T47D (cell line): ENCODE measurements at regions not wholly inside any gene's neighbourhood (a gene's known extent, or its start where the extent isn't known, plus 50 kb on each side); places are given as distances from the start of the nearest gene placed in this dataset.
"Not testable (repeated sequence)": the region's sequence is repeated elsewhere in the genome, so short reads cannot be mapped to it uniquely, and the experiment has no call there.

ENCODE experiments used
- DNase-seq, 2 experiments: peaks; one replicate each; pipeline versions ENCODE4 v3.0.0 to v3.0.0-alpha.2; 2011 to 2012; ENCODE audit warnings: low read depth in 1 of 2, low spot score in 1 of 2
- JUND ChIP-seq: IDR thresholded peaks from 2 replicates; pipeline ENCODE4 v1.6.1; 2012; ENCODE audit warnings: low read depth
- in situ Hi-C: cut with HindIII; loops from 2 replicates; pipeline ENCODE4 v1.10.0; 2016; ENCODE audit warnings: low sequenced_read_pairs, low pct_unique_long_range_greater_than_20kb

- no peak for DNase-seq
- TF ChIP-seq JUND, result no peak
- in situ Hi-C loops, result no loop called here
Observed at GRCh38 chr3:6281662-6282061, 579.3 kb upstream of the GRM7 start.

- DNase-seq, result no peak
- TF ChIP-seq JUND, result no peak
- in situ Hi-C loops, result no loop called here
Observed at GRCh38 chr3:6282918-6283317, 578.0 kb upstream of the GRM7 start.

GRCh38 chr3:6287088-6287875 lies 573.6 kb upstream of the GRM7 start:
- TF ChIP-seq JUND, result no peak
- in situ Hi-C loops, result no loop called here
- no peak for DNase-seq

GRCh38 chr3:6301626-6302025 lies 559.3 kb upstream of the GRM7 start:
- no peak for TF ChIP-seq JUND
- DNase-seq, result no peak
- in situ Hi-C loops, result no loop called here

- TF ChIP-seq JUND, result no peak
- DNase-seq, result no peak
- in situ Hi-C loops, result no loop called here
Observed at GRCh38 chr3:6315906-6316305, 545.0 kb upstream of the GRM7 start.

GRCh38 chr3:6321999-6322398 lies 538.9 kb upstream of the GRM7 start:
- no peak for DNase-seq
- no peak for TF ChIP-seq JUND
- in situ Hi-C loops, result no loop called here

GRCh38 chr3:6326771-6327170 lies 534.1 kb upstream of the GRM7 start:
- no peak for DNase-seq
- in situ Hi-C loops, result no loop called here
- no peak for TF ChIP-seq JUND

GRCh38 chr3:6340980-6341325 lies 520.0 kb upstream of the GRM7 start:
- DNase-seq, in situ Hi-C loops: not testable (repeated sequence)

GRCh38 chr3:6351752-6352151 lies 509.2 kb upstream of the GRM7 start:
- in situ Hi-C loops, result no loop called here
- DNase-seq, result no peak
- TF ChIP-seq JUND, result no peak

- no peak for TF ChIP-seq JUND
- in situ Hi-C loops, result no loop called here
- DNase-seq, result no peak
Observed at GRCh38 chr3:6354653-6355052, 506.3 kb upstream of the GRM7 start.

- TF ChIP-seq JUND, result no peak
- DNase-seq, result no peak
- in situ Hi-C loops, result no loop called here
Observed at GRCh38 chr3:6362406-6362805, 498.5 kb upstream of the GRM7 start.

- no peak for DNase-seq
- no peak for TF ChIP-seq JUND
- in situ Hi-C loops, result no loop called here
Observed at GRCh38 chr3:6367171-6367570, 493.7 kb upstream of the GRM7 start.

- TF ChIP-seq JUND, result no peak
- DNase-seq, result peak in 1 of 2 experiments; percentile 31
- in situ Hi-C loops, result no loop called here
Observed at GRCh38 chr3:6392123-6392522, 468.8 kb upstream of the GRM7 start.

GRCh38 chr3:6394944-6395343 lies 466.0 kb upstream of the GRM7 start:
- TF ChIP-seq JUND, result no peak
- in situ Hi-C loops, result no loop called here

More at GRCh38 chr3:6394944-6395343, 466.0 kb upstream of the GRM7 start:
- DNase-seq, result no peak
